ENCODE measurements at regions not wholly inside any gene's neighbourhood (a gene's known extent, or its start where the extent isn't known, plus 50 kb on each side); places are given as distances from the start of the nearest gene placed in this dataset.

DNA sequence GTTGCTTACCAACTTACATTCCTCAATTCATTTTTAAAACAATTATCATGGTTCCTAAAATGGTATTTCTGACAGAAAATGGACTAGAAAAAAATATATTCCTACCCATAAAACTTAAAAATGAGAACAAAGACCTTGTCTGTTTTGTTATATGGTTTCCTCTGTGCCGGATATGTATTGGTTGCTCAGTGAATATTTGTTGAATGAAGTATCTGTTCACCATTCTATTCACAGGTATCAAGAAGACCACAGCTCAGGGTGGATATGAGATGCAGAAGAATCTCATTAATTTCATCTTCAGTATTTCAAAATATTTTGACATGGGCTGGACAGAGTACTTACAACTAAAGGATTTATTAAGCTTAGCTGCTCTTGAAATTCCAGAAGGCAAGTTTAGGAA is 58.1 kb downstream of the TUSC7 start:
- DNase-seq (ENCODE audit: low read depth): no peak

DNA sequence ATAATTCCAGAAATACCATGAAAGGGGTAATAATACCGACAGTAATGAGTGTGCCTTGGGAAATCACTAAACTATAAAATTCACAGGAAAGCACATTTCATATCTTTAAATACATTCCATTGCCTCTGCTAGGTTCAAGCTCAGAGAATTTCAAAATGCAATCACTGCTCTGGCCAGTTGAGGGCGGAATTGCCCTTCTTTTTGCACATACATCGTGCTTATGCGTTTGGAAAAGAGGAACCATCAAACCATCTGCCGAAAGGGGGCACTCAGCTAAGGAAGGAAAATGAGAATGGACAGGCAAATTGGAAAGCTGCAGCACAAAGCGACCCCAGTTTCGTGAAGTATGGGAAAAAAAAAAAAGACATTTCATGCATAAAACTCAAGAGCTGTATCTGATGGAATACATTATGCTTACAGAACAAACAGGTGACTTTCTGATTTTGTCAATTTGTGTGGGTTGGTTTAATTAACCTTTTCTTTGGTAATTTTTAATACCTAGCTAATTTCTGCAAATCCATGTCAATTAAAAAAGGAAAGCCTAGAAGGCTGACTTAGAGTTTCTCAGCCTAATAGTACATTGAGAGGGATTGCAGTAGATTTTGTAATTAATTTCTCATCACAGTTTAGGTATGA is 61.4 kb downstream of the TUSC7 start:
- DNase-seq (ENCODE audit: low read depth): peak; percentile 70

DNA sequence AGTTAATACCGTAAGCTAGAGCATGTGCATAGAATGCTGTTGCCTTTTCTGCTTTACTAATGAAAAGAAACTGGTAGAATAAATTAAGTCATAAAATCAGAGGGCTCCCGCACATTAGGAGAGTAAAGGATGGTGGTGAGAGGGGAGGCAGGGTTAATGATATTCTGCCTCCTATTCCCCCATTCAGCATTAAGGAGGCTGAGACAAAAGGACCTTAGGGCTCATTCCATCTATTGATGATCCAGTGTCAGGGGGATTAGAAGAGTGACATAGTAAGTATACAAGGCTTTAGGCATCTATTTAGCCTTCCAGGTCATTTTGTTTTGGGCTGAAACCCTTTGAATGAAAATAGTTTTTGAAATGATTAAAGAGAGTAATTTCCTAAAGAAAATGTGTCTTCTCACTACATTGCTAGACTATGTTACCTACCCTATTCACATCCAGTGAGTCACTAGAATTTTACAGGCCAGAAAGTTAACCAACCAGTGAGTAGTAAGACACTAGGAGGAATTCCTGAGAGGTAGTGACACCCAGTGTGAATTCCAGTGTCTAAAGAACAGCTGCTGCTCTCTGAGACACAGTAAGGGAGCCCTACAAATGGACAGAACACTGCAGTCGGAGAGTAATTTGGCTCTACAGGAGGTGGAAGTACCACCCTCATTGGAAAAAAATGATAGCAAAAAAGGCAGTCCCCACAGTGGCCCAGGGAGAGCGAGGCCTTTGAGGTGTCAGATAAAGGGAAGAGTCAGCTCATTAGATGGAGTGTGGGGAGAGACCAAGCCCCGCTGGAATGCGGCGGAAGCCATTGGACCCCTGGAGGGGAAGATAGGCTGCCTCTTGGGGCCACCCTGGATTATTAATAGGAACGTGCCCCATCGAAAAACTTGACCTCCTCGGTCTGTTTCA is 67.6 kb downstream of the TUSC7 start:
- peak; percentile 4 for DNase-seq (ENCODE audit: low read depth)

DNA sequence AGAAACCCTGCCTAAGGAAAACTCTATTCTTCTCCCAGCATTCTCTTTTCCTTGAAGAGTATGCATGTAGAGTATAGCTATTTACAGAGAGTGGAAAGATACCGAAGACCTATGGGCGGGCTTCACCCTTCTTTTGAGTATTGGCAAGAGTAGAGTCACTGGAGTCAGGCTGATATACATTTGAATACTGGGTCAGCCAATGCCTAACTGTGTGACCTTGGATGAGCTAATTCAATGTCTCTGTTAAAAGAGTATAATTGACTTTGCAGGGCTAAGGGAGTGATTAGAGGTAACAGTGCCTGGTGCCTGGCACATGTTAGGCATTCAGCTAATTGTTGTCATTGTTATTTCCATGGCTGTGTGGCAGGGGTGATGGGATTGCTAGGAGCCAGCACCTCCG is 75.6 kb downstream of the TUSC7 start:
- DNase-seq (ENCODE audit: low read depth): no peak

DNA sequence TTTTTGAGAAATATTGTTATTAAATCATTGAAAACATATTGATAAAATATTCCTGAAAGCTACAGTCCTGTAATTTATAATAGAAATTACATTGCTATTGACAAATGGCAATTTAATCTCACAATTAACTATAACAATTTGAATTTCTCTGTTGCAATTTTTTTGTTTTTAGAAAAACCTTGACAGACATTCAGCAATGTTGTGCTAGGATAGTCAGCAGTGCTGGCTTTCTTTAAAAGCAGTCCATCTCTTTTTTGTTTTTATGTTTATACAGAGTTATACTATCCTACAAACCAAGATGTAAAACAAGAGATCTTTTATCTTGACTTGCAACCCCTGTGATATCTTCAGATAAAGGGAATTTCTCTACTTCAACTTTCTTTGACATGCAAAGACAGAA is 93.1 kb downstream of the TUSC7 start:
- no peak for DNase-seq (ENCODE audit: low read depth)

DNA sequence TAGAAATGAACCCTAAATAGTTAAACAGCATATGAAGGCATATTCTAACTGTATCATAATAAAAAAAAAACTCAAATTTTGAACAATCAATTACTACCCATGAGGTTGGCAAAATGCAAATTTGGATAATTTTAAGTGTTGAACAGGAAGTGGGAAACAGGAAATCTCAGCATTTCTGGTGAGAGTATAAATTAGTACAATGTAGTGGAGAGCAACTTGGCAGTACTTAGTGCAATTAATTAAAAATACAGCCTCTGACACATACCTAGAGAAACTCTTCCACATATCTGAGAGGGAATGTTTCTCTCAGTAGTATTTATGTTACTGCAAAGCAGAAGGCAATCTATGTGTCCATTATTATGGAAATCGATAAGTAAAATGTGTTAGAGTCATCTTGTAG is 96.8 kb downstream of the TUSC7 start:
- no peak for DNase-seq (ENCODE audit: low read depth)

DNA sequence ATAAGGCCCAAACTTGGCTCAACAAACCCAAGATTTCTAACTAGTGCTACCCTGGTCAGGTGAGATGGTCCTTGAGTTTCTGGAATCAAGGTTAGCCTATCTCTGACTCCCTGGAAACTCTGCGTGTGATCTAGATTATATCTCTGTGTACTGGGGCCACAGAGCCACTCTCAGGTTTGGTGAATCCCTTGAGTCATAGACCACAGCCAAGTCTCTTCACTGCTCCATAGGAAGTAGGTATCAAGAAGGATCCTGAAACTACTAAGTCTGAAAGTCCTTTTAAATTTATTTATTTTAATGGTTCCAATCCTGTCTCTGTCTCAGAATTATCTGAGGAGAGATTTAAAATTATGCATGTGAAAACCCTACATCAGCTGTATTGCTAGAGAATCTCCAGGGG is 99.1 kb downstream of the TUSC7 start:
- no peak for DNase-seq (ENCODE audit: low read depth)

DNA sequence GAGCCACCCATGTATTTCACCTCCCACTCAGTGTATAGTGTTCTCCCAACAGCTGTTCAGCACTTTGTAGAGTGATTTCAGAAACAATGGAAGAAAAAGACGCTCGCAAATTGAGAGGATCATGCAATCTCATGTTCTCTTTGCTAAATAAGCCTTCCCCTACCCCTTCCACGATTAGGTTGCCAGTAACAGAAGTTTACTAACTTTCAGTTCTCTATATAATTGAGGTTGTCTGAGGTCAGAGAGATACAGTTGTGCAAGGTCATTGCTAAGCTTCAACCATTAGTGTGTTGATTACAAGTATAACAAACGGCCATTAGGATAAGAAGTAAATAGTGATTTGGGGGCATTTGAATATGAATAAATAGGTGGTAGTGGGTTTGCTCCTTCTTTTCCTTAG is 99.6 kb downstream of the TUSC7 start:
- no peak for DNase-seq (ENCODE audit: low read depth)

DNA sequence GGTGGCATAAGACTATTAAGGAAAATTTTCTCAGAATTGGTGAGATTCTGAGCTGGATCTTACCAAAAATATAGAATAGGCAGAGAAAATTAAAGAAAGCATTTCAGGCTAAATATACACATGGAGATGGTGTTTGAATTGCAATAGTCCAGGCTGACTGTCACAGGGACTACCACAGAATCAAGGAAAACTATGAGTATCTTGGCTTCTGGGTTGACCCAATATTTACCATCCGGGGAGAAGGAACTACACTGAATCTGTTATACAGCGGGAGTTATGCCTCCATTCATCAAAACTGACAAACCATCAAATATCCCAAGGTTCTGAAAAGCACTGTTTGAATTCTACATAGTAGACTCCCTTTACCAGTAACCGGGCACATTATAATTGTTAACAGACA is 102.2 kb downstream of the TUSC7 start:
- DNase-seq (ENCODE audit: low read depth): no peak

DNA sequence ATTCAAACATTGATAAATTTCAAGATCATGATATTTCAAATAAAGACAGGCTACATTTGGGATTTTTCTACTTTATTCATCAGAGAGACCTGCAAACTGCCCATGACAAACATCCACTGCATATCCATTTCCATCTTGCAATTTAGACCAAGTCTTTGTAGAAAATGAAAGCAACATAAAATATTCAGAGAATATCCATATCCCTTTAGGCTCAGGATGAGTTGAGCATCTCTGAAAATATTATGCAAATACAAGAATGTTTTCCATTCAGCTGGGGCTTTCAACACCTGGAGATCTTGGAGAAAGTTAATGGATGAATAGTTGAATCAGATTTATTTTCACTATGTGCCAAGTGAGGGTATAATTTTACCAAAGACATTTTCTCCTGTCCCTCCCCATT is 103.4 kb downstream of the TUSC7 start:
- no peak for DNase-seq (ENCODE audit: low read depth)

DNA sequence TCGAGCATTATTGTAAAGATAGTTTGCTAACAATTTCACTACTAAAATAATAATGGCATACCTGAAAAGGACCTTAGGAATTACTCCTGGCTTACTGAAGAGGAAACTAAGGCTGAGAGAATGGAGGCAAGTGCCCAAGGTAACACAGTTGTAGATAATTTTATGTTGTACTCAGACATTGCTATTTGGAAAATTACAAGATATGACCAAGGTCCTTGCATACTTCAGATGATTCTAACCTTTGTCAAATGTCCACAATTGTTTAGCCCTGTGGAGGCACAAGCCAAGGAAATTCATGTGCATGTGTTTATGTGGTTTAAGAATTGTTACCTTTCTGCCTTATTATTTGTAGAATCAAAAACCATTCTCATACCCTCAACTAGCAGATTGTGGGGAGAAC is 105.7 kb downstream of the TUSC7 start:
- DNase-seq (ENCODE audit: low read depth): no peak

DNA sequence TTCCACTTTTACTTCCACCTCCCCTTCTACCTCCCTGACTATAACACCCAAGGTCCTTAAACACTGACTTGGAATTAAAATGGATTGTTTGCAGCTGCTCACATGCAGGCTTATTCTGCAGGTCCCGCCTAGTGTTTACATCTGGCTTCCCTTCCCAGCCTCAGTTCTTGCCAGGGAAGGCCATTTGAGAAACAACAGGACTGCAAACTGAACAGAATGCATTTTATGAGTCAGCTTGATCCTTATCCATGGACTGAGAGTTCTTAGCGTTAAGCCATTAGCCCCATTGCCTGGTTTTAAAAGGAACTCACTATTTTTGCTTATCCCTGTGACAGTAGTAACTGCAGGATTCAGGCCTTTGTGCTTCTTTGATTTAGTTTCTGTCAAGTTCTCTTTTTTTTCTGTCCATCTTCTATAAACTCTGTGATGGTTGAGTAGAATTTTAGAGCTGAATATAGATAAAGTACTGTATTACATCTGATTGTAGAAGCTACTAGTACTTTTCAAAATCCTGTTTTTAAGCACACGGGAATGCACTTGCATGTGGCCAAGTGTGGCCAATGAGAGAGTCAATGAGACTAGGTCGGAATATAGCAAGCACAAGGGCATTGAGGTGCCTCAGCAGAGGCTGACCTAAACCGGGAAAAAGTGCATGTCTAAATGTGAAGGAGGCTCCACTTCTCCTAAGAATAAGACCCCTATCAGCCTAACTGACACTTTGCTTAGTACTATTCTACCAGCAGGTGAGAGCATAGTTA is 106.4 kb downstream of the TUSC7 start:
- no peak for DNase-seq (ENCODE audit: low read depth)

DNA sequence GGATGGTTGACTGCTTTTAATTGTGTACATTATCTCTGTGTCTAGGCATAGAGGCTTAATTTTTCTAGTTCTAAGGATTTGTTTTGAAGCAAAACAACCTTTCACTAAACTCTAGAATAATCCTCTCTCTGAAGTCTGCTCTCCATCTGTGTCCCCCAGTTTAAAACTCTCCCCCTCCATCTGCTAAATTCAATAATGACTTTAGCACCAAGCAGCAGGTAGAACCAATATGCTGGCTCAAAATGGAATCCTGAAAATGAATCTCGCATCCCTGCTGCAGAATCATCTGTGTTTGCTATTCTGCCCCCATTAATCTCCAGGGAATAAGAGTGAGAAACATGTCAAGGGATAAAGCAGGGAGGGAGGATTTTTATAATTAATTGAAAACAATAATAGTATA is 111.8 kb downstream of the TUSC7 start:
- DNase-seq (ENCODE audit: low read depth): no peak

DNA sequence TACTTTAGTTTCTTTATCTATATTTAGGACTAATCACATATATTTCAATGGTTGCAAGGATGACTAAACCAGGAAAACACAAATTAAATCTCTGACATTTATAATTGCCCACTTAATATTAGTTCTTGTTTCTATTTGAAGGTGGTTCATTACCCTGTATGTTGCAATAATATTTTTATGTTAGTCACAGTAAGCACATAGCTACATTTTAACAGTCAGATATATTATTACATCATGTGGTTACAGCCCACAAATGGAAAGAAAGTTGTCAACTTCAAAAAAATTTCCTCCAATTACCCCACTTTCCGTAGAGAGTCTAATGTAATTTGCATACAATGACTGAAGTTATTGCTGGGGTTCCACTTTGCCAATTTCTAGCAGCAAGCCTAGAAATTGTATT is 114.6 kb downstream of the TUSC7 start:
- DNase-seq (ENCODE audit: low read depth): no peak

DNA sequence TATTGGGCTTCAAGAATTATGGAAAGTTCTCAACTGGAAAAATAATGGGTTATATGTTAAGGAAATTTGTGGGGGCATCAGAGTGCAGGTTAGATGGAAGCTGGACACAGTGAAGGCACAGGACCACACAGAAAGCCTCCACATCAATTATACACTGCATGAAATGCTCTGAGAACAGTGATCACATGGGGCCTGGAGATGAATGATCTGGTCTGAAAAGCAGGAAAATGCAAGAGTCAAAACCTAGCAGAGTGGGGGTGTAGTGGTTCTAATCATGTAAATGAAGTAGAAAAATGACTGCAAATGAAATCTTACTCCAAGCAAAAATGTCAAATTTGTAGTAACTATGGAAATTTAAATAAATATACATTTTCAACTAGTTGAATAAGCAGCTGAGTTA is 123.6 kb downstream of the TUSC7 start:
- DNase-seq (ENCODE audit: low read depth): no peak

DNA sequence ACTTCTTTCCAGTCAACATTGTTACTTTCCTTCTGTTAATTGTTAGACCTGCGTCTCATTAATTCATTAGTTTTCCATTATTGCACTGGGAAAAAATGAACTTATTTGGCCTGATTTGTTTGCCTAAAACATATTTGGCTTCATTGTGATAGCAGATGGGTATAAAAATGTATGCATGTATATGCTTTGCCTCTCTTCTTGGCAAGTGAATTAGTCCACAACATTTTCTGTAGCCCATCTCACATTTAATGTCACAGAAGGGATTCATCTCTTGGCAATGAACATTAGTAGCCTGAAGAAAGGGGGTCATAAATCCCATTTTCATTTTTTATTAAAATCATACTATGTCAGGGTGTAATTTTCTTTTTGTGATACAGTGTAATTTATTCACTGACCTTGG is 125.2 kb downstream of the TUSC7 start:
- no peak for DNase-seq (ENCODE audit: low read depth)

DNA sequence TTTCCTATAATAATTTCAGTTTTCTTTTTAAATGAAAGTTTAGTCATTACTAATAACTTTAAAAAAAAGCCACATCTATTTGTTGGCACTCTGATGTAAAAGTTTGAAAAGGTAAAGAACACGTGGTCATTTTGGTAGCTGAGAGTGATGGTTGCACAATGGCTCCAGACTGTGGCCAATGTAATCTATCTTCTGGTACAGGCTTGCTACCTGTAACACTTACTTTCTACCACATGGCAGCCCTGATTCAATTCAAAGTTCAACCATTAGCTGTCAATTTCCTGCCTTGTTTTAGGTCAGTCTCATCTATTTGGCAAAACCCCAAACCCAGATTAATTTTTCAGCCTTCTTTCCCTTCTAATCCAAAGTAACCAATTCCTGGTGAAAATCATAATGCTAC is 126.1 kb downstream of the TUSC7 start:
- DNase-seq (ENCODE audit: low read depth): no peak

DNA sequence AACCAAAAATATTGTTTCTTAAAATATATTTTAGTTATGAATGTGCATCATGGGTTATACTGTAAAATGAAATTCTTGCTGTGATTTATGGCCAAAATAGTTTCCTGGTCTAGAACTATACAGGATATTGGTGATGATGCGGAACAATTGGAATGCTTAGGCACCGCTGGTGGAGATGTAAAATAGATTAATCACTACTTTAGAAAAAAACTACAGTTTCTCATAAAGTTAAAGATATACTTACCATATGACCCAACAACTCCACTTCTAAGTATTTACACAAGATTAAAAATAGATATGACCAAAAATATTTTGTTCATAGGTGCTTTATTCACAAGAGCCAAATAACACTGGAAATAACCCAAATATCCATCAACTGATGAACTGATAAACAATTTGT is 126.7 kb downstream of the TUSC7 start:
- no peak for DNase-seq (ENCODE audit: low read depth)

DNA sequence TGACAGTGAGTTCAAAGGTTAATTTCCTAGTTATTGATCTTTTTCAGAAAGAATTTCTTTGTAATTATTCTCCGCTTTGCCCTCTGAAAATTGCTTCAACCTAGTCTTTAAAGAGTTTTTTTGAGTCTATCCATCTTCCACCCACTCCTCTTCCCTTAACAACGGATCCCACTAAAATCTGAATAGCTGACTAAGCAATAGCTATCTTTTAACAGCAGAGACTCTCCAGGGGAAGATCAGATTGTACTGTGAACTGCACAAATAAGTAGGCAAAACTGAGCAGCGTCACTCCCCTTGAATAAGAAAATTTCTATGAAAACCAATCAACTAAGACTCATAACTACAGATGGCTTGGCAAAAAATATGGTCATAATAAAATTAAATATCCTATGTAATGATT is 127.9 kb downstream of the TUSC7 start:
- DNase-seq (ENCODE audit: low read depth): no peak

DNA sequence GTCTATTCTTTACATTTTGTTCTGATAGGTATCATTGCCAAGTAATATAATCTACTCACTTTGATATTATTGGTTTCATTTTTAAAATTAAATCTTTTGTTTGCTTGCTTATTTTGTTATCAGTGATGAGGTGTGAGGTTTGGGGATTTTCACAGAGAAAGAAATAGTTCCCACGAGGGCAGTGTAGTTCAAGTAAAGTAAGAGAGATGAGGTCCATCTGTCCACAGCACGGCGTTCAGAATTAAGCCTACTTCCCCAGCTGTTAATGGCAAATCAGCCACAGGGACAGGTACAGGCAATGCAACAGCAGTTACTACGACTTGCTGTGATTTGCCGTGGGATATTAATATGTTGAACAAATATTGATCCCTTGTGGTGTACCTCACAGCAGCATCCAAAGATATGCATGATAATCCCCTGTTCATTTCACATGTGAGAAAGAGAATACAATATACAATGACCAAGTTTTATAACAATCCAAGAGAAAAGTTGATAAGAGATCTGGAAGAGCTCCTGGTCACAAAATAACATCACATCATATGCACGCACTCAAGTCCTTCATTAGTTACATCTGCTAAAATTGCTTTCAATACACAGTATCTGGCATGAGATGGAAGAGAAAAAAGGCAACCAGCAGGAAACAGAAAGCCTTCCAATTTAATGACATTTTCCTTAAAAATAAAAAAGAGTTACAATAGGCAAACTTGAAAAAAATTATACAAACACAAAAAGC is 131.6 kb downstream of the TUSC7 start:
- no peak for DNase-seq (ENCODE audit: low read depth)

DNA sequence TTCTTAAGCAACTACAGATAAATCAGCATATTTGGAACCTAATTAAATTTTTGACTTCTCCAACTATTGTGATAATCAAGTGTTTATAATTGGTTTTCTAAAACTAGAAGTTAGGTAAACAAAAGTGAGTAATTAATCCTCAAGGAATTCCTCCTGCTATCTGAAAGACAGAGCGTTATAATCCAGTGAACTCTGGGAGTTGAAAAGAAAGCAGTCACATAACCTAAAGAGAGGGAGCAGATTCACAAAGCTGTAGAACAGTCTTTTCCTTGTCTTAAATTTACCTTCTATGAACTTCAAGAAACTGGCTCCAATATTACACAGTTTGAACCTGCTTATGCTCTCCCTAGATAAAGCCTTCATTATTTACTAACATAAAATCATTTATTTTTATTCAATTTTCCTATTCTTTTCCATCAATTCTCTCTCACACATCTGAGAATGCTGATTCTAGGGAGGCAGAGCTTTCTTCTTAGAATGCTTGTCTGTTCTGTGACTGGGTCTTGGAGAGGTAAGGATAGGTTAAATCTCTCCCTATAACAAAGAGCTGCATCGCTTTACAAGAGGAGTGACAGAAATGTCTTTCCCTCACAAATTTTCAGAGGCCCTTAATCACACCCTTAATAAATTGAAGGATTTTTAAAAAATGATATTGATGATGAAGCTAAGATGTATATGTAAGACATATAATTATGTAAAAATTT is 132.8 kb downstream of the TUSC7 start:
- no peak for DNase-seq (ENCODE audit: low read depth)

Measured in M059J (cell line).